HEK293 (cell line): ENCODE measurements at regions not wholly inside any gene's neighbourhood (a gene's known extent, or its start where the extent isn't known, plus 50 kb on each side); places are given as distances from the start of the nearest gene placed in this dataset.

Experiments used
- CTCF ChIA-PET: fragments of 350-600 bp; formaldehyde crosslinking; extraction: SDS; loops from one replicate; lab custom pipeline; 2021; ENCODE audit warnings: antibody characterized with exemption; lab: Yijun Ruan, JAX
- POLR2A ChIA-PET: fragments of 300-600 bp; formaldehyde crosslinking; extraction: SDS; loops from one replicate; lab custom pipeline; 2020; ENCODE audit warnings: antibody characterized with exemption, inconsistent platforms; lab: Yijun Ruan, JAX
- H3K27ac ChIP-seq: fragments of 200-500 bp; sonication (Bioruptor generic); 2 replicates; pipeline ENCODE4 v1.5.1; 2014; ENCODE audit warnings: low read depth, low read length, control low read depth, inconsistent platforms; ENCODE audit errors: extremely low read depth
- H3K36me3 ChIP-seq, 2 experiments: fragments of 200-500 bp in 1 of 2; sonication (Bioruptor generic) in 1 of 2; 1 replicate in 1 of 2; 2 replicates in 1 of 2; pipeline ENCODE4 v1.5.1; 2014 to 2017; ENCODE audit warnings: inconsistent platforms in 2 of 2, low read length in 2 of 2; ENCODE audit not compliant: control insufficient read depth in 2 of 2, insufficient read depth in 1 of 2
- H3K4me1 ChIP-seq: fragments of 200-500 bp; sonication (Bioruptor generic); 2 replicates; pipeline ENCODE4 v1.5.1; 2014; ENCODE audit warnings: mild to moderate bottlenecking, low read length, inconsistent platforms; ENCODE audit not compliant: control insufficient read depth, insufficient read depth
- H3K4me3 ChIP-seq: 2 replicates; pipeline ENCODE4 v1.5.1; 2011; ENCODE audit warnings: low read depth, mild to moderate bottlenecking, control low read depth, low read length, moderate library complexity
- H3K9me3 ChIP-seq: fragments of 200-500 bp; sonication (Bioruptor generic); 2 replicates; pipeline ENCODE4 v1.5.1; 2014; ENCODE audit warnings: low read depth, low read length, inconsistent platforms; ENCODE audit not compliant: control insufficient read depth, insufficient read depth
- YY1 ChIP-seq: fragments of 450-650 bp; formaldehyde crosslinking; IDR thresholded peaks from 2 replicates; pipeline ENCODE4 v1.5.1; 2018; ENCODE audit warnings: missing biosample characterization, missing genetic modification characterization
- YY2 ChIP-seq: fragments of 450-650 bp; formaldehyde crosslinking; IDR thresholded peaks from 2 replicates; pipeline ENCODE4 v1.5.1; 2016; ENCODE audit warnings: missing biosample characterization, missing genetic modification characterization
- ZNF169 ChIP-seq: fragments of 450-650 bp; formaldehyde crosslinking; IDR thresholded peaks from 2 replicates; pipeline ENCODE4 v1.5.1; 2016; ENCODE audit warnings: missing biosample characterization, missing genetic modification characterization
- ZNF19 ChIP-seq: fragments of 450-650 bp; formaldehyde crosslinking; IDR thresholded peaks from 2 replicates; pipeline ENCODE4; 2016; ENCODE audit warnings: missing biosample characterization, missing genetic modification characterization, low read depth
- ZNF266 ChIP-seq: fragments of 450-650 bp; formaldehyde crosslinking; IDR thresholded peaks from 2 replicates; pipeline ENCODE4 v1.5.1; 2016; ENCODE audit warnings: missing biosample characterization, missing genetic modification characterization, low read depth
- ZNF366 ChIP-seq: fragments of 450-650 bp; formaldehyde crosslinking; conservative IDR thresholded peaks from 2 replicates; pipeline ENCODE4 v1.5.1; 2016; ENCODE audit warnings: missing biosample characterization, missing genetic modification characterization
- ZNF391 ChIP-seq: fragments of 450-650 bp; formaldehyde crosslinking; IDR thresholded peaks from 2 replicates; pipeline ENCODE4 v1.5.1; 2016; ENCODE audit warnings: low read depth, missing biosample characterization, missing genetic modification characterization, borderline replicate concordance
- ZNF404 ChIP-seq: fragments of 450-650 bp; formaldehyde crosslinking; IDR thresholded peaks from 2 replicates; pipeline ENCODE4 v1.5.1; 2017; ENCODE audit warnings: missing biosample characterization, missing genetic modification characterization
- ZNF501 ChIP-seq: fragments of 450-650 bp; formaldehyde crosslinking; IDR thresholded peaks from 2 replicates; pipeline ENCODE4 v1.5.1; 2016; ENCODE audit warnings: missing biosample characterization, missing genetic modification characterization
- ZNF521 ChIP-seq: fragments of 450-650 bp; formaldehyde crosslinking; IDR thresholded peaks from 2 replicates; pipeline ENCODE4 v1.5.1; 2017; ENCODE audit warnings: missing biosample characterization, mild to moderate bottlenecking, missing genetic modification characterization
- ZNF561 ChIP-seq: fragments of 450-650 bp; IDR thresholded peaks from 2 replicates; pipeline ENCODE4 v1.5.1; 2018; ENCODE audit warnings: missing biosample characterization, missing genetic modification characterization, borderline replicate concordance
- ZNF621 ChIP-seq: fragments of 450-650 bp; formaldehyde crosslinking; IDR thresholded peaks from 2 replicates; pipeline ENCODE4 v1.5.1; 2017; ENCODE audit warnings: missing biosample characterization, missing genetic modification characterization
- ZNF707 ChIP-seq: fragments of 450-650 bp; formaldehyde crosslinking; IDR thresholded peaks from 2 replicates; pipeline ENCODE4 v1.5.1; 2016; ENCODE audit warnings: missing biosample characterization, missing genetic modification characterization
- TF ChIP-seq, protein P1 (sequence below): fragments of 450-650 bp; formaldehyde crosslinking; IDR thresholded peaks from 2 replicates; pipeline ENCODE4 v1.5.1; 2016; ENCODE audit warnings: missing biosample characterization, missing genetic modification characterization
- TF ChIP-seq, protein P2 (sequence below): fragments of 450-650 bp; IDR thresholded peaks from 2 replicates; pipeline ENCODE4 v1.5.1; 2018; ENCODE audit warnings: missing biosample characterization, mild to moderate bottlenecking, missing genetic modification characterization
- TF ChIP-seq, protein P3 (sequence below): fragments of 450-650 bp; formaldehyde crosslinking; IDR thresholded peaks from 2 replicates; pipeline ENCODE4 v1.5.1; 2016; ENCODE audit warnings: missing biosample characterization, missing genetic modification characterization
- TF ChIP-seq, protein P4 (sequence below): fragments of 450-650 bp; formaldehyde crosslinking; IDR thresholded peaks from 2 replicates; pipeline ENCODE4 v1.5.1; 2017; ENCODE audit warnings: missing biosample characterization, missing genetic modification characterization
- TF ChIP-seq, protein P5 (sequence below): fragments of 450-650 bp; formaldehyde crosslinking; IDR thresholded peaks from 2 replicates; pipeline ENCODE4 v1.5.0; 2017; ENCODE audit warnings: missing biosample characterization, missing genetic modification characterization, borderline replicate concordance
- TF ChIP-seq, protein P6 (sequence below): fragments of 450-650 bp; formaldehyde crosslinking; IDR thresholded peaks from 2 replicates; pipeline ENCODE4 v1.5.1; 2017; ENCODE audit warnings: missing biosample characterization, missing genetic modification characterization

DNA sequence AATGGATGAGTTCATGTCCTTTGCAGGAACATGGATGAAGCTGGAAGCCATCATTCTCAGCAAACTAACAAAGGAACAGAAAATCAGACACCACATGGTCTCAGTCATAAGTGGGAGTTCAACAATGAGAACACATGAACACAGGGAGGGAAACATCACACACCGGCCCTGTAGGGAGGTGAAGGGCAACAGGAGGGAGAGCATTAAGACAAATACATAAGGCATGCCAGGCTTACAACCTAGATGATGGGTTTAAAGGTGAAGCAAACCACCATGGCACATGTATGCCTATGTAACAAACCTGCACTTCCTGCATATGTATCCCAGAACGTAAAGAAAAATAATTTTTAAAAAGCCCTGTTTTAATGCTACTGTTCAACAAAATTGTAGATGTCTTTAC, 914.2 kb upstream of the ATXN7L3B start (continued):
- TF ChIP-seq, protein P1, sequence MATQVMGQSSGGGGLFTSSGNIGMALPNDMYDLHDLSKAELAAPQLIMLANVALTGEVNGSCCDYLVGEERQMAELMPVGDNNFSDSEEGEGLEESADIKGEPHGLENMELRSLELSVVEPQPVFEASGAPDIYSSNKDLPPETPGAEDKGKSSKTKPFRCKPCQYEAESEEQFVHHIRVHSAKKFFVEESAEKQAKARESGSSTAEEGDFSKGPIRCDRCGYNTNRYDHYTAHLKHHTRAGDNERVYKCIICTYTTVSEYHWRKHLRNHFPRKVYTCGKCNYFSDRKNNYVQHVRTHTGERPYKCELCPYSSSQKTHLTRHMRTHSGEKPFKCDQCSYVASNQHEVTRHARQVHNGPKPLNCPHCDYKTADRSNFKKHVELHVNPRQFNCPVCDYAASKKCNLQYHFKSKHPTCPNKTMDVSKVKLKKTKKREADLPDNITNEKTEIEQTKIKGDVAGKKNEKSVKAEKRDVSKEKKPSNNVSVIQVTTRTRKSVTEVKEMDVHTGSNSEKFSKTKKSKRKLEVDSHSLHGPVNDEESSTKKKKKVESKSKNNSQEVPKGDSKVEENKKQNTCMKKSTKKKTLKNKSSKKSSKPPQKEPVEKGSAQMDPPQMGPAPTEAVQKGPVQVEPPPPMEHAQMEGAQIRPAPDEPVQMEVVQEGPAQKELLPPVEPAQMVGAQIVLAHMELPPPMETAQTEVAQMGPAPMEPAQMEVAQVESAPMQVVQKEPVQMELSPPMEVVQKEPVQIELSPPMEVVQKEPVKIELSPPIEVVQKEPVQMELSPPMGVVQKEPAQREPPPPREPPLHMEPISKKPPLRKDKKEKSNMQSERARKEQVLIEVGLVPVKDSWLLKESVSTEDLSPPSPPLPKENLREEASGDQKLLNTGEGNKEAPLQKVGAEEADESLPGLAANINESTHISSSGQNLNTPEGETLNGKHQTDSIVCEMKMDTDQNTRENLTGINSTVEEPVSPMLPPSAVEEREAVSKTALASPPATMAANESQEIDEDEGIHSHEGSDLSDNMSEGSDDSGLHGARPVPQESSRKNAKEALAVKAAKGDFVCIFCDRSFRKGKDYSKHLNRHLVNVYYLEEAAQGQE (tag by site-specific recombination), result no peak
- TF ChIP-seq ZNF561 (no peak), ZNF501 (no peak), ZNF19 (tag by site-specific recombination) (no peak)
- TF ChIP-seq, protein P2, sequence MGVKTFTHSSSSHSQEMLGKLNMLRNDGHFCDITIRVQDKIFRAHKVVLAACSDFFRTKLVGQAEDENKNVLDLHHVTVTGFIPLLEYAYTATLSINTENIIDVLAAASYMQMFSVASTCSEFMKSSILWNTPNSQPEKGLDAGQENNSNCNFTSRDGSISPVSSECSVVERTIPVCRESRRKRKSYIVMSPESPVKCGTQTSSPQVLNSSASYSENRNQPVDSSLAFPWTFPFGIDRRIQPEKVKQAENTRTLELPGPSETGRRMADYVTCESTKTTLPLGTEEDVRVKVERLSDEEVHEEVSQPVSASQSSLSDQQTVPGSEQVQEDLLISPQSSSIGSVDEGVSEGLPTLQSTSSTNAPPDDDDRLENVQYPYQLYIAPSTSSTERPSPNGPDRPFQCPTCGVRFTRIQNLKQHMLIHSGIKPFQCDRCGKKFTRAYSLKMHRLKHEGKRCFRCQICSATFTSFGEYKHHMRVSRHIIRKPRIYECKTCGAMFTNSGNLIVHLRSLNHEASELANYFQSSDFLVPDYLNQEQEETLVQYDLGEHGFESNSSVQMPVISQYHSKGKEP (tag by site-specific recombination), result no peak

DNA sequence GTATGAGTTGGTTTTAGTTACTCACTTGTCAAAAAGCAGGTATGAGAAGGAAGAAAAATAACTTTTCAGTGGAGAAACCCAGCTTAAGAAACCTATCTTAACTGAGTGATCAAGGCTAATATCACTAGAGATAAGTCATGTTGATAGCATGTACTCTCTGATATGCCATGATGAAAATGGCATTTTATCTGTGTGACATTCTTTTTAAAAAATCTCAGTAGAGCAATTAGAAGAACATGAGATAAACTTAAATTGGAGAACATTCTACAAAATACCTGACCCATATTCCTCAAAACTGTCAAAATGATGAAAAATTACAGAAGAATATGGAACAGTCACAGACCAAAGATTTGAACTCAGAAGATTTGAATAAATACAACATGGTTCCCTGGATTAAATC, 912.4 kb upstream of the ATXN7L3B start:
- Histone ChIP-seq H3K4me3 (no peak overlapping the region), H3K9me3 (no peaks in the 10 kb centered on the region), H3K36me3 (no peaks in the 10 kb centered on the region), H3K4me1 (no peaks in the 10 kb centered on the region), H3K27ac (no peak overlapping the region)
- ChIA-PET POLR2A (no interaction called here), CTCF (no interaction called here)
- no peak for TF ChIP-seq ZNF169 (tag by site-specific recombination)
- TF ChIP-seq, protein P2 (tag by site-specific recombination), result no peak
- no peak for TF ChIP-seq ZNF621
- TF ChIP-seq ZNF366 (tag by site-specific recombination), result no peak
- no peak for TF ChIP-seq YY2 (tag by site-specific recombination)
- TF ChIP-seq ZNF707, result no peak
- TF ChIP-seq, protein P3, sequence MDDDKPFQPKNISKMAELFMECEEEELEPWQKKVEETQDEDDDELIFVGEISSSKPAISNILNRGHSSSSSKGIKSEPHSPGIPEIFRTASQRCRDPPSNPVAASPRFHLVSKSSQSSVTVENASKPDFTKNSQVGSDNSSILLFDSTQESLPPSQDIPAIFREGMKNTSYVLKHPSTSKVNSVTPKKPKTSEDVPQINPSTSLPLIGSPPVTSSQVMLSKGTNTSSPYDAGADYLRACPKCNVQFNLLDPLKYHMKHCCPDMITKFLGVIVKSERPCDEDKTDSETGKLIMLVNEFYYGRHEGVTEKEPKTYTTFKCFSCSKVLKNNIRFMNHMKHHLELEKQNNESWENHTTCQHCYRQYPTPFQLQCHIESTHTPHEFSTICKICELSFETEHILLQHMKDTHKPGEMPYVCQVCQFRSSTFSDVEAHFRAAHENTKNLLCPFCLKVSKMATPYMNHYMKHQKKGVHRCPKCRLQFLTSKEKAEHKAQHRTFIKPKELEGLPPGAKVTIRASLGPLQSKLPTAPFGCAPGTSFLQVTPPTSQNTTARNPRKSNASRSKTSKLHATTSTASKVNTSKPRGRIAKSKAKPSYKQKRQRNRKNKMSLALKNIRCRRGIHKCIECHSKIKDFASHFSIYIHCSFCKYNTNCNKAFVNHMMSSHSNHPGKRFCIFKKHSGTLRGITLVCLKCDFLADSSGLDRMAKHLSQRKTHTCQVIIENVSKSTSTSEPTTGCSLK, result no peak
- TF ChIP-seq ZNF404 (tag by site-specific recombination), result no peak
- no peak for TF ChIP-seq ZNF266 (tag by site-specific recombination)

DNA sequence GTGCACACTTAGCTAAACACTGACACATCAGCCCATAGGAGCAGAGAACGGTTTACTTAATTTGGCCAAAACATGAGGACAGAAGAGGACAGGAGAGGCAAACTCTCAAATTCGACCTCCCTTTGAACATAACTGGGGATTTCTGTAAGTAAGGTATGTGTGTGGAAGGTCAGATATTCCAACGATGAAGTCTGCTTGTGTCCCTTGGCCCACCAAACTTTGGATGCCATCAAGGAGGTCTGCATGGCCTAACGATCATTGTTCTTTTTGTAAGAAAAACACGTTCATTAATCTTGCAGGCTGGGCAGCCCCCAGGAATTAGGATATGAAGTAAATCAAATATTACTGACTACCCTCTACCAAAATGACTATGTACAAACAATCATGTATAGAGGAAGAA, 908.5 kb upstream of the ATXN7L3B start:
- ChIA-PET POLR2A (no interaction called here), CTCF (no interaction called here)
- Histone ChIP-seq H3K36me3 (no peaks in the 10 kb centered on the region), H3K9me3 (no peaks in the 10 kb centered on the region), H3K4me1 (no peaks in the 10 kb centered on the region), H3K4me3 (no peak overlapping the region), H3K27ac (no peak overlapping the region)
- TF ChIP-seq ZNF521 (tag by site-specific recombination), result no peak
- no peak for TF ChIP-seq YY1
- TF ChIP-seq, protein P4, sequence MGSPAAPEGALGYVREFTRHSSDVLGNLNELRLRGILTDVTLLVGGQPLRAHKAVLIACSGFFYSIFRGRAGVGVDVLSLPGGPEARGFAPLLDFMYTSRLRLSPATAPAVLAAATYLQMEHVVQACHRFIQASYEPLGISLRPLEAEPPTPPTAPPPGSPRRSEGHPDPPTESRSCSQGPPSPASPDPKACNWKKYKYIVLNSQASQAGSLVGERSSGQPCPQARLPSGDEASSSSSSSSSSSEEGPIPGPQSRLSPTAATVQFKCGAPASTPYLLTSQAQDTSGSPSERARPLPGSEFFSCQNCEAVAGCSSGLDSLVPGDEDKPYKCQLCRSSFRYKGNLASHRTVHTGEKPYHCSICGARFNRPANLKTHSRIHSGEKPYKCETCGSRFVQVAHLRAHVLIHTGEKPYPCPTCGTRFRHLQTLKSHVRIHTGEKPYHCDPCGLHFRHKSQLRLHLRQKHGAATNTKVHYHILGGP (tag by site-specific recombination), result no peak
- TF ChIP-seq, protein P5, sequence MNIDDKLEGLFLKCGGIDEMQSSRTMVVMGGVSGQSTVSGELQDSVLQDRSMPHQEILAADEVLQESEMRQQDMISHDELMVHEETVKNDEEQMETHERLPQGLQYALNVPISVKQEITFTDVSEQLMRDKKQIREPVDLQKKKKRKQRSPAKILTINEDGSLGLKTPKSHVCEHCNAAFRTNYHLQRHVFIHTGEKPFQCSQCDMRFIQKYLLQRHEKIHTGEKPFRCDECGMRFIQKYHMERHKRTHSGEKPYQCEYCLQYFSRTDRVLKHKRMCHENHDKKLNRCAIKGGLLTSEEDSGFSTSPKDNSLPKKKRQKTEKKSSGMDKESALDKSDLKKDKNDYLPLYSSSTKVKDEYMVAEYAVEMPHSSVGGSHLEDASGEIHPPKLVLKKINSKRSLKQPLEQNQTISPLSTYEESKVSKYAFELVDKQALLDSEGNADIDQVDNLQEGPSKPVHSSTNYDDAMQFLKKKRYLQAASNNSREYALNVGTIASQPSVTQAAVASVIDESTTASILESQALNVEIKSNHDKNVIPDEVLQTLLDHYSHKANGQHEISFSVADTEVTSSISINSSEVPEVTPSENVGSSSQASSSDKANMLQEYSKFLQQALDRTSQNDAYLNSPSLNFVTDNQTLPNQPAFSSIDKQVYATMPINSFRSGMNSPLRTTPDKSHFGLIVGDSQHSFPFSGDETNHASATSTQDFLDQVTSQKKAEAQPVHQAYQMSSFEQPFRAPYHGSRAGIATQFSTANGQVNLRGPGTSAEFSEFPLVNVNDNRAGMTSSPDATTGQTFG (tag by site-specific recombination), result no peak
- TF ChIP-seq ZNF391 (tag by site-specific recombination), result no peak
- TF ChIP-seq, protein P6, sequence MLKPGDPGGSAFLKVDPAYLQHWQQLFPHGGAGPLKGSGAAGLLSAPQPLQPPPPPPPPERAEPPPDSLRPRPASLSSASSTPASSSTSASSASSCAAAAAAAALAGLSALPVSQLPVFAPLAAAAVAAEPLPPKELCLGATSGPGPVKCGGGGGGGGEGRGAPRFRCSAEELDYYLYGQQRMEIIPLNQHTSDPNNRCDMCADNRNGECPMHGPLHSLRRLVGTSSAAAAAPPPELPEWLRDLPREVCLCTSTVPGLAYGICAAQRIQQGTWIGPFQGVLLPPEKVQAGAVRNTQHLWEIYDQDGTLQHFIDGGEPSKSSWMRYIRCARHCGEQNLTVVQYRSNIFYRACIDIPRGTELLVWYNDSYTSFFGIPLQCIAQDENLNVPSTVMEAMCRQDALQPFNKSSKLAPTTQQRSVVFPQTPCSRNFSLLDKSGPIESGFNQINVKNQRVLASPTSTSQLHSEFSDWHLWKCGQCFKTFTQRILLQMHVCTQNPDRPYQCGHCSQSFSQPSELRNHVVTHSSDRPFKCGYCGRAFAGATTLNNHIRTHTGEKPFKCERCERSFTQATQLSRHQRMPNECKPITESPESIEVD (tag by site-specific recombination), result no peak
